ENCODE measurements at regions not wholly inside any gene's neighbourhood (a gene's known extent, or its start where the extent isn't known, plus 50 kb on each side); places are given as distances from the start of the nearest gene placed in this dataset.

GRCh38 chr14:87321548-87321947, 671.4 kb downstream of the GALC start:
- Mint-ChIP-seq H3K9me3 (peaks cover 12% of the 10 kb centered on the region), H3K4me1 (ENCODE audit: low read depth) (no peaks in the 10 kb centered on the region), H3K27ac (no peak overlapping the region), H3K4me3 (no peak overlapping the region), H3K27me3 (no peaks in the 10 kb centered on the region), H3K36me3 (ENCODE audit: low read depth) (no peaks in the 10 kb centered on the region)
- DNase-seq: no peak

- Mint-ChIP-seq H3K4me3 (no peak overlapping the region), H3K27me3 (no peaks in the 10 kb centered on the region), H3K4me1 (ENCODE audit: low read depth) (no peaks in the 10 kb centered on the region), H3K9me3 (peaks cover 26% of the 10 kb centered on the region), H3K27ac (no peak overlapping the region), H3K36me3 (ENCODE audit: low read depth) (no peaks in the 10 kb centered on the region)
- DNase-seq: no peak
Measured at GRCh38 chr14:87312894-87313205, 680.1 kb downstream of the GALC start.

- H3K27ac Mint-ChIP-seq: no peak overlapping the region
- no peaks in the 10 kb centered on the region for H3K36me3 Mint-ChIP-seq (ENCODE audit: low read depth)
- no peak for DNase-seq
- no peak overlapping the region for H3K4me3 Mint-ChIP-seq
- no peaks in the 10 kb centered on the region for H3K27me3 Mint-ChIP-seq
- H3K4me1 Mint-ChIP-seq (ENCODE audit: low read depth): no peaks in the 10 kb centered on the region
- H3K9me3 Mint-ChIP-seq: peaks cover 22% of the 10 kb centered on the region
Measured at GRCh38 chr14:87312169-87312893, 680.7 kb downstream of the GALC start.

GRCh38 chr14:87309557-87309956, 683.4 kb downstream of the GALC start:
- H3K9me3 Mint-ChIP-seq: peaks cover 17% of the 10 kb centered on the region
- H3K4me1 Mint-ChIP-seq (ENCODE audit: low read depth): no peaks in the 10 kb centered on the region
- DNase-seq: no peak
- H3K36me3 Mint-ChIP-seq (ENCODE audit: low read depth): no peaks in the 10 kb centered on the region
- H3K4me3 Mint-ChIP-seq: no peak overlapping the region
- no peaks in the 10 kb centered on the region for H3K27me3 Mint-ChIP-seq
- H3K27ac Mint-ChIP-seq: no peak overlapping the region

GRCh38 chr14:87306409-87307168, 686.4 kb downstream of the GALC start:
- no peak for DNase-seq
- H3K4me1 Mint-ChIP-seq (ENCODE audit: low read depth): no peaks in the 10 kb centered on the region
- no peak overlapping the region for H3K4me3 Mint-ChIP-seq
- no peaks in the 10 kb centered on the region for H3K36me3 Mint-ChIP-seq (ENCODE audit: low read depth)
- H3K27me3 Mint-ChIP-seq: no peaks in the 10 kb centered on the region
- H3K9me3 Mint-ChIP-seq: peaks cover 10% of the 10 kb centered on the region
- no peak overlapping the region for H3K27ac Mint-ChIP-seq

GRCh38 chr14:87305345-87305744, 687.6 kb downstream of the GALC start:
- H3K27ac Mint-ChIP-seq: no peak overlapping the region
- no peak overlapping the region for H3K4me3 Mint-ChIP-seq
- H3K27me3 Mint-ChIP-seq: no peaks in the 10 kb centered on the region
- H3K4me1 Mint-ChIP-seq (ENCODE audit: low read depth): no peaks in the 10 kb centered on the region
- no peaks in the 10 kb centered on the region for H3K36me3 Mint-ChIP-seq (ENCODE audit: low read depth)
- H3K9me3 Mint-ChIP-seq: peaks cover 7% of the 10 kb centered on the region
- DNase-seq: no peak

- Mint-ChIP-seq H3K9me3 (peaks cover 4% of the 10 kb centered on the region), H3K4me3 (no peak overlapping the region), H3K27ac (no peak overlapping the region), H3K4me1 (ENCODE audit: low read depth) (no peaks in the 10 kb centered on the region), H3K36me3 (ENCODE audit: low read depth) (no peaks in the 10 kb centered on the region), H3K27me3 (no peaks in the 10 kb centered on the region)
- DNase-seq: no peak
Measured at GRCh38 chr14:87304404-87304803, 688.6 kb downstream of the GALC start.

GRCh38 chr14:87286826-87287225, 706.2 kb downstream of the GALC start:
- Mint-ChIP-seq H3K4me1 (ENCODE audit: low read depth) (no peaks in the 10 kb centered on the region), H3K9me3 (peaks cover 22% of the 10 kb centered on the region), H3K27ac (no peak overlapping the region), H3K27me3 (no peaks in the 10 kb centered on the region), H3K36me3 (ENCODE audit: low read depth) (no peaks in the 10 kb centered on the region), H3K4me3 (no peak overlapping the region)
- DNase-seq: no peak

- Mint-ChIP-seq H3K27me3 (no peaks in the 10 kb centered on the region), H3K27ac (no peak overlapping the region), H3K36me3 (ENCODE audit: low read depth) (no peaks in the 10 kb centered on the region), H3K4me1 (ENCODE audit: low read depth) (no peaks in the 10 kb centered on the region), H3K4me3 (no peak overlapping the region), H3K9me3 (peaks cover 19% of the 10 kb centered on the region)
- DNase-seq: no peak
Measured at GRCh38 chr14:87286191-87286590, 706.8 kb downstream of the GALC start.

GRCh38 chr14:87285506-87285905, 707.5 kb downstream of the GALC start:
- no peaks in the 10 kb centered on the region for H3K4me1 Mint-ChIP-seq (ENCODE audit: low read depth)
- peaks cover 16% of the 10 kb centered on the region for H3K9me3 Mint-ChIP-seq
- H3K36me3 Mint-ChIP-seq (ENCODE audit: low read depth): no peaks in the 10 kb centered on the region
- no peak for DNase-seq
- no peak overlapping the region for H3K27ac Mint-ChIP-seq
- no peaks in the 10 kb centered on the region for H3K27me3 Mint-ChIP-seq
- no peak overlapping the region for H3K4me3 Mint-ChIP-seq

- no peaks in the 10 kb centered on the region for H3K4me1 Mint-ChIP-seq (ENCODE audit: low read depth)
- no peak for DNase-seq
- no peak overlapping the region for H3K4me3 Mint-ChIP-seq
- no peaks in the 10 kb centered on the region for H3K36me3 Mint-ChIP-seq (ENCODE audit: low read depth)
- H3K27ac Mint-ChIP-seq: no peak overlapping the region
- peaks cover 8% of the 10 kb centered on the region for H3K9me3 Mint-ChIP-seq
- H3K27me3 Mint-ChIP-seq: no peaks in the 10 kb centered on the region
Measured at GRCh38 chr14:87283547-87283946, 709.4 kb downstream of the GALC start.

- Mint-ChIP-seq H3K27me3 (no peaks in the 10 kb centered on the region), H3K9me3 (peaks cover 12% of the 10 kb centered on the region), H3K36me3 (ENCODE audit: low read depth) (no peaks in the 10 kb centered on the region), H3K27ac (no peak overlapping the region), H3K4me3 (no peak overlapping the region), H3K4me1 (ENCODE audit: low read depth) (no peaks in the 10 kb centered on the region)
- DNase-seq: no peak
Measured at GRCh38 chr14:87282266-87282665, 710.7 kb downstream of the GALC start.

GRCh38 chr14:87278415-87278814, 714.6 kb downstream of the GALC start:
- no peaks in the 10 kb centered on the region for H3K27me3 Mint-ChIP-seq
- H3K4me3 Mint-ChIP-seq: no peak overlapping the region
- no peaks in the 10 kb centered on the region for H3K36me3 Mint-ChIP-seq (ENCODE audit: low read depth)
- H3K27ac Mint-ChIP-seq: no peak overlapping the region
- DNase-seq: no peak
- no peaks in the 10 kb centered on the region for H3K4me1 Mint-ChIP-seq (ENCODE audit: low read depth)
- H3K9me3 Mint-ChIP-seq: peaks cover 25% of the 10 kb centered on the region

GRCh38 chr14:87271331-87271730, 721.7 kb downstream of the GALC start:
- no peak overlapping the region for H3K27ac Mint-ChIP-seq
- H3K36me3 Mint-ChIP-seq (ENCODE audit: low read depth): no peaks in the 10 kb centered on the region
- no peak overlapping the region for H3K4me3 Mint-ChIP-seq
- no peaks in the 10 kb centered on the region for H3K27me3 Mint-ChIP-seq
- DNase-seq: no peak
- no peaks in the 10 kb centered on the region for H3K4me1 Mint-ChIP-seq (ENCODE audit: low read depth)
- peaks cover 39% of the 10 kb centered on the region for H3K9me3 Mint-ChIP-seq

- H3K4me3 Mint-ChIP-seq: no peak overlapping the region
- no peaks in the 10 kb centered on the region for H3K4me1 Mint-ChIP-seq (ENCODE audit: low read depth)
- no peaks in the 10 kb centered on the region for H3K36me3 Mint-ChIP-seq (ENCODE audit: low read depth)
- H3K27ac Mint-ChIP-seq: no peak overlapping the region
- no peaks in the 10 kb centered on the region for H3K27me3 Mint-ChIP-seq
- no peak for DNase-seq
- H3K9me3 Mint-ChIP-seq: peaks cover 36% of the 10 kb centered on the region
Measured at GRCh38 chr14:87268997-87269396, 724.0 kb downstream of the GALC start.
